ENCODE measurements at regions not wholly inside any gene's neighbourhood (a gene's known extent, or its start where the extent isn't known, plus 50 kb on each side); places are given as distances from the start of the nearest gene placed in this dataset.

GRCh38 chr10:4199196-4199595, 414.2 kb upstream of the KLF6 start:
- no peak for DNase-seq
- H3K4me1 ChIP-seq, result no peaks in the 10 kb centered on the region
- H3K36me3 ChIP-seq, result no peaks in the 10 kb centered on the region
- no peak overlapping the region for H3K4me3 ChIP-seq (ENCODE audit: low read depth, low read length)
- H3K9me3 ChIP-seq, result no peaks in the 10 kb centered on the region
- no peaks in the 10 kb centered on the region for H3K27me3 ChIP-seq
- TF ChIP-seq CTCF (IDR thresholded peaks at IDR 0.05; ENCODE audit: low read depth, low read length), result no peak

- Histone ChIP-seq H3K4me1 (no peaks in the 10 kb centered on the region), H3K27me3 (no peaks in the 10 kb centered on the region), H3K36me3 (no peaks in the 10 kb centered on the region), H3K4me3 (ENCODE audit: low read depth, low read length) (no peak overlapping the region), H3K9me3 (no peaks in the 10 kb centered on the region)
- TF ChIP-seq CTCF (IDR thresholded peaks at IDR 0.05; ENCODE audit: low read depth, low read length), result no peak
- DNase-seq, result no peak
Measured at GRCh38 chr10:4198216-4198615, 413.2 kb upstream of the KLF6 start.

- H3K9me3 ChIP-seq, result no peaks in the 10 kb centered on the region
- no peak for DNase-seq
Measured at GRCh38 chr10:4197676-4198075, 412.7 kb upstream of the KLF6 start.

GRCh38 chr10:4196771-4197390, 411.9 kb upstream of the KLF6 start:
- no peaks in the 10 kb centered on the region for H3K27me3 ChIP-seq
- DNase-seq, result no peak

More at GRCh38 chr10:4197676-4198075, 412.7 kb upstream of the KLF6 start:
- no peaks in the 10 kb centered on the region for H3K4me1 ChIP-seq
- no peaks in the 10 kb centered on the region for H3K27me3 ChIP-seq
- TF ChIP-seq CTCF (IDR thresholded peaks at IDR 0.05; ENCODE audit: low read depth, low read length), result no peak
- no peak overlapping the region for H3K4me3 ChIP-seq (ENCODE audit: low read depth, low read length)
- H3K36me3 ChIP-seq, result no peaks in the 10 kb centered on the region

GRCh38 chr10:4196183-4196582, 411.2 kb upstream of the KLF6 start:
- H3K4me3 ChIP-seq (ENCODE audit: low read depth, low read length), result no peak overlapping the region
- H3K27me3 ChIP-seq, result no peaks in the 10 kb centered on the region
- no peaks in the 10 kb centered on the region for H3K36me3 ChIP-seq
- no peak for DNase-seq
- TF ChIP-seq CTCF (IDR thresholded peaks at IDR 0.05; ENCODE audit: low read depth, low read length), result no peak
- no peaks in the 10 kb centered on the region for H3K4me1 ChIP-seq
- H3K9me3 ChIP-seq, result no peaks in the 10 kb centered on the region

More at GRCh38 chr10:4196771-4197390, 411.9 kb upstream of the KLF6 start:
- H3K4me3 ChIP-seq (ENCODE audit: low read depth, low read length), result no peak overlapping the region
- H3K4me1 ChIP-seq, result no peaks in the 10 kb centered on the region
- no peaks in the 10 kb centered on the region for H3K9me3 ChIP-seq
- no peaks in the 10 kb centered on the region for H3K36me3 ChIP-seq
- TF ChIP-seq CTCF (IDR thresholded peaks at IDR 0.05; ENCODE audit: low read depth, low read length), result no peak

GRCh38 chr10:4195213-4195612, 410.2 kb upstream of the KLF6 start:
- Histone ChIP-seq H3K4me1 (no peaks in the 10 kb centered on the region), H3K27me3 (no peaks in the 10 kb centered on the region), H3K36me3 (no peaks in the 10 kb centered on the region), H3K4me3 (ENCODE audit: low read depth, low read length) (no peak overlapping the region), H3K9me3 (no peaks in the 10 kb centered on the region)
- DNase-seq, result no peak
- no peak for TF ChIP-seq CTCF (IDR thresholded peaks at IDR 0.05; ENCODE audit: low read depth, low read length)
